ENCODE measurements at regions not wholly inside any gene's neighbourhood (a gene's known extent, or its start where the extent isn't known, plus 50 kb on each side); places are given as distances from the start of the nearest gene placed in this dataset.

DNA sequence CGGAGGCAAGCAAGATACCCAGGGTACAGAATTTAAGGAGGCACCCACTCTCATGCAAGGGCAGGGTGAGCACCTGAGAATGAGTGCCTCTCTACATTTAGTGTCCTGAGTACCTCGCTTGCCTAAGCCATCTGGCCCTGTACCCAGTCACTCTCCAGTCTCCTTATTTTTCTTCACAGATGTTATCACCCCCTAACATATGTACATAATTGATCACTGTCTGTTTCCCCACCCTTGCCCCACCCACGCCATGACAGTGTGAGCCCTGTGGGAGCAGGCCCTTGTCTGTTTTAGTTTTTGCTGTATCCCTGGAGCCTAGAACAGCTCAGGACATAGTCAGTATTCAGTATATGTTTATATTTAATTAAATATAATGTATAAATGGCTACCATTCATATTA is 113.6 kb downstream of the SPRY1 start:
- no peak overlapping the region for H3K4me3 ChIP-seq (ENCODE audit: low read depth, low read length)
- no peaks in the 10 kb centered on the region for H3K36me3 ChIP-seq (ENCODE audit: control insufficient read depth, insufficient read depth, low read length)
- TF ChIP-seq, protein P1, sequence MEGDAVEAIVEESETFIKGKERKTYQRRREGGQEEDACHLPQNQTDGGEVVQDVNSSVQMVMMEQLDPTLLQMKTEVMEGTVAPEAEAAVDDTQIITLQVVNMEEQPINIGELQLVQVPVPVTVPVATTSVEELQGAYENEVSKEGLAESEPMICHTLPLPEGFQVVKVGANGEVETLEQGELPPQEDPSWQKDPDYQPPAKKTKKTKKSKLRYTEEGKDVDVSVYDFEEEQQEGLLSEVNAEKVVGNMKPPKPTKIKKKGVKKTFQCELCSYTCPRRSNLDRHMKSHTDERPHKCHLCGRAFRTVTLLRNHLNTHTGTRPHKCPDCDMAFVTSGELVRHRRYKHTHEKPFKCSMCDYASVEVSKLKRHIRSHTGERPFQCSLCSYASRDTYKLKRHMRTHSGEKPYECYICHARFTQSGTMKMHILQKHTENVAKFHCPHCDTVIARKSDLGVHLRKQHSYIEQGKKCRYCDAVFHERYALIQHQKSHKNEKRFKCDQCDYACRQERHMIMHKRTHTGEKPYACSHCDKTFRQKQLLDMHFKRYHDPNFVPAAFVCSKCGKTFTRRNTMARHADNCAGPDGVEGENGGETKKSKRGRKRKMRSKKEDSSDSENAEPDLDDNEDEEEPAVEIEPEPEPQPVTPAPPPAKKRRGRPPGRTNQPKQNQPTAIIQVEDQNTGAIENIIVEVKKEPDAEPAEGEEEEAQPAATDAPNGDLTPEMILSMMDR (IDR thresholded peaks at IDR 0.05; ENCODE audit: insufficient read depth, low read length, poor library complexity, severe bottlenecking) = no peak
- DNase-seq (ENCODE audit: low read depth) = no peak
- H3K27me3 ChIP-seq (ENCODE audit: control insufficient read depth, insufficient read depth, low read length) = no peaks in the 10 kb centered on the region

DNA sequence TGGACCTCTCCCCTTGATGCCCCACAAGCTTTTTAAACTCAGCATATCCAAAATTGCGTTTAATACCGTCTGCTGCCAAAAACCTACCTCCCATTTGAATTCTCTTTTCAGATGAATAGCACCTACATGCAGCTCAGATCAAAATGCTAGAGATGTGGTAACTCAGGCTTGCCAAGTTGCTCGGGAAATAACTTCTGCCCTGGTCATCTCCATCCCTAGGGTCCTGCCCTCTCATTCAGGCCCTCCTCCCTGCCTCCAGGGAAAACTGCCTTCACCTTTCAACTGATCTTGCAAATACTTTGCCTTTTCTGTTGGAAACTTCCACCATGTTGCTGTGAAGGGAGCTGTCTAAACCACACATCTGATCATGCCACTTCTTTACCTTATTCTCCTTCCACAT is 114.1 kb downstream of the SPRY1 start:
- Histone ChIP-seq H3K36me3 (ENCODE audit: control insufficient read depth, insufficient read depth, low read length) (no peaks in the 10 kb centered on the region), H3K27me3 (ENCODE audit: control insufficient read depth, insufficient read depth, low read length) (no peaks in the 10 kb centered on the region), H3K4me3 (ENCODE audit: low read depth, low read length) (no peak overlapping the region)
- DNase-seq (ENCODE audit: low read depth) = no peak
- TF ChIP-seq, protein P1 (IDR thresholded peaks at IDR 0.05; ENCODE audit: insufficient read depth, low read length, poor library complexity, severe bottlenecking) = no peak

DNA sequence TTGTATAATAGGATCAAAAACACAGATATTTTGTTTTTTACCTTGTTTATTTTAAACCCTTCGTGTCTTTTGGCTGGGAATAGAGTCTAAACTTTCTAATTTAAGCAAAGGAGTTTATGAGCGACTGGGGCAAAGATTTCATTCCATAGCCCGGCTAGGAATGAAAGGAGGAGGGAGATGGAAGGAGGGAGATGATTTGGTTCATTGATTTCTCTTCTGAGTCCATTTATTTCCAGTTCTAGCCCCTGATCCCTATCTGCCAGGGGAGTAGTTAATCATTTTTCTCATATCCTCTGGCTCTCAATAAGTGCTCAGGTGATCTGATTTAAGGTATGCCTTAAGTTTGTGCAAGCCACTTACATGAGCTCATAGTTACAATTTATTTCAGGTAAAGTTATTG is 120.0 kb downstream of the SPRY1 start:
- Histone ChIP-seq H3K4me3 (ENCODE audit: low read depth, low read length) (no peak overlapping the region), H3K27me3 (ENCODE audit: control insufficient read depth, insufficient read depth, low read length) (no peaks in the 10 kb centered on the region), H3K36me3 (ENCODE audit: control insufficient read depth, insufficient read depth, low read length) (no peaks in the 10 kb centered on the region)
- no peak for DNase-seq (ENCODE audit: low read depth)
- TF ChIP-seq, protein P1 (IDR thresholded peaks at IDR 0.05; ENCODE audit: insufficient read depth, low read length, poor library complexity, severe bottlenecking) = no peak

DNA sequence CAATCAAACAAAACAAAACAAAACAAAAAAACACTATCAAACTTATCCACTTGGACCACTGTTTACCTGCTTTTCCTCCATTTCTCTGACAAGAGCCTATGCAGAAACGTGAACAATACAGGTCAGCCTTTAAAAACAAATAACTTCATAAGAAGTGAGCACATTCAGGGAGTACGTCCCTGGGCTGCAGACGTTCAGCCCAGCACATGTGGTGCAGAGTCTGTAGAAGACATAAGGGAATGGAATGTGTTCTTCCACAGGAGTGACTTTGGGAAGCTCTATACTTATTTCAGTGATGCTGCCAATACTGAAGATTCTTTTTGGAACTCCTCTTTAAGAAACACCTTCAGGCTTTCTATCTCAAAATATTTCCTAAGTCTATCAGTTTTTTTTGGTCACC is 120.6 kb downstream of the SPRY1 start:
- DNase-seq (ENCODE audit: low read depth) = no peak
- Histone ChIP-seq H3K27me3 (ENCODE audit: control insufficient read depth, insufficient read depth, low read length) (no peaks in the 10 kb centered on the region), H3K36me3 (ENCODE audit: control insufficient read depth, insufficient read depth, low read length) (no peaks in the 10 kb centered on the region), H3K4me3 (ENCODE audit: low read depth, low read length) (no peak overlapping the region)
- TF ChIP-seq, protein P1 (IDR thresholded peaks at IDR 0.05; ENCODE audit: insufficient read depth, low read length, poor library complexity, severe bottlenecking) = no peak

DNA sequence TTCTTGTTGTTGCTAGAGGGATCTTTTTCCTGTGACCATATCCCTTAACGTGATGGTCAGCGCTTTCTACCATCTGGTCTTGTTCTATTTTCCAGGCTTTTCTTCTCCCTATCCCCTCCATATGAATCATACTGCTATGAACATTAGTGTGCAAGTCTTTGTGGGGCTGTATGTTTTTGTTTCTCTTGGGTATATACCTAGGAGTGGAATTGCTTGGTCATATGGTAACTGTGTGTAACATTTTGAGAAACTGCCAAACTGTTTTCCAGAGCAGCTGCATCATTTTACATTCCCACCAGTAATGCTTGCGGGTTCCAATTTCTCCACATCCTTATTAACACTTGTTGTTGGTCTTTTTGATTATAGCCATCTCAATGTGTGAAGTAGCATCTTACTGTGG is 121.4 kb downstream of the SPRY1 start:
- TF ChIP-seq, protein P1 (IDR thresholded peaks at IDR 0.05; ENCODE audit: insufficient read depth, low read length, poor library complexity, severe bottlenecking) = no peak
- DNase-seq (ENCODE audit: low read depth) = no peak
- H3K27me3 ChIP-seq (ENCODE audit: control insufficient read depth, insufficient read depth, low read length) = no peaks in the 10 kb centered on the region
- no peaks in the 10 kb centered on the region for H3K36me3 ChIP-seq (ENCODE audit: control insufficient read depth, insufficient read depth, low read length)
- no peak overlapping the region for H3K4me3 ChIP-seq (ENCODE audit: low read depth, low read length)

DNA sequence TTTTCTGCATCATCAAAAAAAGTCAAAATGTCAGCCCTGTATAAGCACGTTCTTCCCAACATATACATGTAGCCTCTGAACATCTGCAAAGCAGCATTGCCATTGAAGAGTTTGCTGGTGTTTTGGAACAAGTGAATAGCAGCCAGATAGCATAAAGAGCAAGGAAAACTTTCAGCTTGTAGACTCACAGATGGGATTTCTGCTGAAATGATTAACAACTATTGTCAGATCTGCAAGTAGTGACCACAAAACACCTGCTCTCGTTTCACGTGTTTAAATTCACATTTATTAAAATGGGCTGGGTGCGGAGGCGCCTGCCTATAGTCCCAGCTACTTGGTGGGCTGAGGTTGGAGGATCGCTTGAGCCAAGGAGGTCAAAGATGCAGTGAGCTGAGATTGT is 123.7 kb downstream of the SPRY1 start:
- TF ChIP-seq, protein P1 (IDR thresholded peaks at IDR 0.05; ENCODE audit: insufficient read depth, low read length, poor library complexity, severe bottlenecking) = no peak
- DNase-seq (ENCODE audit: low read depth) = no peak
- no peaks in the 10 kb centered on the region for H3K27me3 ChIP-seq (ENCODE audit: control insufficient read depth, insufficient read depth, low read length)
- no peaks in the 10 kb centered on the region for H3K36me3 ChIP-seq (ENCODE audit: control insufficient read depth, insufficient read depth, low read length)
- H3K4me3 ChIP-seq (ENCODE audit: low read depth, low read length) = no peak overlapping the region
